ENCODE measurements at regions not wholly inside any gene's neighbourhood (a gene's known extent, or its start where the extent isn't known, plus 50 kb on each side); places are given as distances from the start of the nearest gene placed in this dataset.
"Not testable (repeated sequence)": the region's sequence is repeated elsewhere in the genome, so short reads cannot be mapped to it uniquely, and the experiment has no call there.

DNA sequence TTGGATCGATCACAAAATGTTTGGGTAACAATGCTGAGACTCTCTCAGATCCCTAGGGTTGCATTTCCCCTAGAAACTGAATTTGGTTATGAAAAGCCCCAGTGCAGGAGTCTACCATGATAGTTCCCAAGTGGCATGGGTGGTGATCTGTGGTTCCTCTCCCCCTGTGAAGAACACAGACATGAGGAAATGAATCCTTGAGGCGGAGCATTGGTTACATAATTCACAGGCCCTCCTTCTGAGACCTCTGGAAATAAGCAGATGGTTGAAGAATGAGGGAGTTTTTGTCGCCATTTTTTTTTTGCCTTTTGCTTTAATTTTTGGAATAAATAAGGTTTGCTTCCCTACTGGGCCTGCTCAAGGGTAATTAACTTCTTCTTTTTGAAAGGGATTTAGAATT is 597.0 kb upstream of the RBFOX1 start:
- WGBS, result 26% methylated on average over 3 of the region's 3 CpGs
- no peak for DNase-seq (ENCODE audit: low spot score)
- TF ChIP-seq POLR2AphosphoS5 (IDR thresholded peaks at IDR 0.05), result no peak
- TF ChIP-seq, protein P1, sequence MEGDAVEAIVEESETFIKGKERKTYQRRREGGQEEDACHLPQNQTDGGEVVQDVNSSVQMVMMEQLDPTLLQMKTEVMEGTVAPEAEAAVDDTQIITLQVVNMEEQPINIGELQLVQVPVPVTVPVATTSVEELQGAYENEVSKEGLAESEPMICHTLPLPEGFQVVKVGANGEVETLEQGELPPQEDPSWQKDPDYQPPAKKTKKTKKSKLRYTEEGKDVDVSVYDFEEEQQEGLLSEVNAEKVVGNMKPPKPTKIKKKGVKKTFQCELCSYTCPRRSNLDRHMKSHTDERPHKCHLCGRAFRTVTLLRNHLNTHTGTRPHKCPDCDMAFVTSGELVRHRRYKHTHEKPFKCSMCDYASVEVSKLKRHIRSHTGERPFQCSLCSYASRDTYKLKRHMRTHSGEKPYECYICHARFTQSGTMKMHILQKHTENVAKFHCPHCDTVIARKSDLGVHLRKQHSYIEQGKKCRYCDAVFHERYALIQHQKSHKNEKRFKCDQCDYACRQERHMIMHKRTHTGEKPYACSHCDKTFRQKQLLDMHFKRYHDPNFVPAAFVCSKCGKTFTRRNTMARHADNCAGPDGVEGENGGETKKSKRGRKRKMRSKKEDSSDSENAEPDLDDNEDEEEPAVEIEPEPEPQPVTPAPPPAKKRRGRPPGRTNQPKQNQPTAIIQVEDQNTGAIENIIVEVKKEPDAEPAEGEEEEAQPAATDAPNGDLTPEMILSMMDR (IDR thresholded peaks at IDR 0.05), result no peak
- TF ChIP-seq POLR2A (IDR thresholded peaks at IDR 0.05), result no peak
- Histone ChIP-seq H3K27ac (no peak overlapping the region), H3K4me1 (replicated peaks) (no peaks in the 10 kb centered on the region), H3K36me3 (no peaks in the 10 kb centered on the region), H3K27me3 (replicated peaks; ENCODE audit: insufficient read depth) (no peaks in the 10 kb centered on the region), H3K4me3 (no peak overlapping the region), H3K9me3 (no peaks in the 10 kb centered on the region)
- intact Hi-C loops (cut with DNase I), result no loop called here

DNA sequence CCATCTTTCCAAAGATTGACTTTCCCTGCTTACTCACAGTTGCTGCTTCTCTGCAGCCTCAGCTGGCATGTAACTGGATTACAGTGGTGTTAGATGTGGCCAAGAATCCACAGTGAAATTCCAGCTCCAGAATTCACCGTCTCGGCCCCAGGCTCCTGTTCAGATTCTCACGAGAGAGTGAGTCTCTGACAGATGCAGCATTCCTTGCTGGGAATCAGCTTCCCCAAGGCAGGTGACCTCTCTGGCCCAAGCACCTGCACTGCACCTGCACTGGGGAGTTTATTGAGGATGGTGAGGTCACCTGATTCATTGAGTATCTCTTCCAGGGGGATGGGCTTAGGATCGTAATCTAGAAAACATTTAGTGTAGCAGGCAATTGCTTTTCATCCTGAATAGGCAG is 600.5 kb upstream of the RBFOX1 start:
- no peak overlapping the region for H3K4me3 ChIP-seq
- H3K9me3 ChIP-seq, result no peaks in the 10 kb centered on the region
- no peaks in the 10 kb centered on the region for H3K36me3 ChIP-seq
- TF ChIP-seq, protein P1 (IDR thresholded peaks at IDR 0.05), result no peak
- TF ChIP-seq POLR2AphosphoS5 (IDR thresholded peaks at IDR 0.05), result no peak
- TF ChIP-seq POLR2A (IDR thresholded peaks at IDR 0.05), result no peak
- intact Hi-C loops (cut with DNase I), result no loop called here
- WGBS, result 57% methylated on average over 4 of the region's 4 CpGs
- H3K4me1 ChIP-seq (replicated peaks), result no peaks in the 10 kb centered on the region
- DNase-seq (ENCODE audit: low spot score), result no peak
- no peaks in the 10 kb centered on the region for H3K27me3 ChIP-seq (replicated peaks; ENCODE audit: insufficient read depth)
- no peak overlapping the region for H3K27ac ChIP-seq

DNA sequence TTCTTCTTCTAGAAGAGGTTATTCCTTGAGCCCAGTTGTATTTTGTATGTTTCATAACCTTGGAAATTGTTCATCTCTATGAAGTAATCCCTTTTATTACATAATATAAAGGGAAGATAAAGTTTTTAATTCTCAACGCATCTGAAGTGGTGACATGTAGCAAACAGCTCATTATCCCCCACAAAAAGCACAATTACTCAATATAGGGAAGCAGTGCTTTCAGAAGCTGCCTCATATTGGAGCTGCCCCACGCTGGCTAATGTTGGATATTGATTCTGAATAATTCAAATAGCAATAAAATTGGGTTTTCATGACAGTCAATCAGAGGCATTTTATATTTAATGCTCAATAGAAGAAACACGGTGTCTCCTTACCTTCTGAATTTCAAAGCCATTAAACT is 604.3 kb upstream of the RBFOX1 start:
- intact Hi-C loops (cut with DNase I), result no loop called here
- no peaks in the 10 kb centered on the region for H3K36me3 ChIP-seq
- no peaks in the 10 kb centered on the region for H3K9me3 ChIP-seq
- 68% methylated on average over 3 of the region's 3 CpGs for WGBS
- TF ChIP-seq POLR2A (IDR thresholded peaks at IDR 0.05), result no peak
- TF ChIP-seq, protein P1 (IDR thresholded peaks at IDR 0.05), result no peak
- no peak for TF ChIP-seq POLR2AphosphoS5 (IDR thresholded peaks at IDR 0.05)
- DNase-seq (ENCODE audit: low spot score), result no peak
- no peak overlapping the region for H3K4me3 ChIP-seq
- no peaks in the 10 kb centered on the region for H3K27me3 ChIP-seq (replicated peaks; ENCODE audit: insufficient read depth)
- H3K27ac ChIP-seq, result no peak overlapping the region
- H3K4me1 ChIP-seq (replicated peaks), result no peaks in the 10 kb centered on the region

DNA sequence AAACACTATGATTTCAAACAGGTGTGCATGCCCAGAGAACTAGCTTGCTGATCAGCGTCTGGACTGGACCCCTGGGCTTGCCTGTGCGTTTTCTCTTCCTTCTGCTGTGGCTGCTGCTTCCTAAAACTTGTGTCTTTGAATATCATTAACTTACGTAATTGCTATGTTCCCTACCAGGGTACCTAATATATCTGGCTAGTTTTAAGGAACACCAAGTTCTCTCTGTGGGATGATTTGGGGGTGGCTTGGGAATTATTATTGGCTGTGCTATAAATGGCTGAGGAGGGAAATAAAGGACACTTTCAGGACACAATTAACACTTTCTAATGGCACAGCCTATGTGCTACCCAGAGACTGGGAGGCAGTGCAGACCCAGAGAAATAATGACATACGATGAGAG is 606.0 kb upstream of the RBFOX1 start:
- WGBS, result 43% methylated on average over 4 of the region's 4 CpGs
- H3K4me3 ChIP-seq, result no peak overlapping the region
- intact Hi-C loops (cut with DNase I), result no loop called here
- no peaks in the 10 kb centered on the region for H3K9me3 ChIP-seq
- H3K36me3 ChIP-seq, result no peaks in the 10 kb centered on the region
- TF ChIP-seq POLR2AphosphoS5 (IDR thresholded peaks at IDR 0.05) (no peak), POLR2A (IDR thresholded peaks at IDR 0.05) (no peak)
- TF ChIP-seq, protein P1 (IDR thresholded peaks at IDR 0.05), result no peak
- H3K4me1 ChIP-seq (replicated peaks), result no peaks in the 10 kb centered on the region
- no peaks in the 10 kb centered on the region for H3K27me3 ChIP-seq (replicated peaks; ENCODE audit: insufficient read depth)
- no peak for DNase-seq (ENCODE audit: low spot score)
- no peak overlapping the region for H3K27ac ChIP-seq

DNA sequence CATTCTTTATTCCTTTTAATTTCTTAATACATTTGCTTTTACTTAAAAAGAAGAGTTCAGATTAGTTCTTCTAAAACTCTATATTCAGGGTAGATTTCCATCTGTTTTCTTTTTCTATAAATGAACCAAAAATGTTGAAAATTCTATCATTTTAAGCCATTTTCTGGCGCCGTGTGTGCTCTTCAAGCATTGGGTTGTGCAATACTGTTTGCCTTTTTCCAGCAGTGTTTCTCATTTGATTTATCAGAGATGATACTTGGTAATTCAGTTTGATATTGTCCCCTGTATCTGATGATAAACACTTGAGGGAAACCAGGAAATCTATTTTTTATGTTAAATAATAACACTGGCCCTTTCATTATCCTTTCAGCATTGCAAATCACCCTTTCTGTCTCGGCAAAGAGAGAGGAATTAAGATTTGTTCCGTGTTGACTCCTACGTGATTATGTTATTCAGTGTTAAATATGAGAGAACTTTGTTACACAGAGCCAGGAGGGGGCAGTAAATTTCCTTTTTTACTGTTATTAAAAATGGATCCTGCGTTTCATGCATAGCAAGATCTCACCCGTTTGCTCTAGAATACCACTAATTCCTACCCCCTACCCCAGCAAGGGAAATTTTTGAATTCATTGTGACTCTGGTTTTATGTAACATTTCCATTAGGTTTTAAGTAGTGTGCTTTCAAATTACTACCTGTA is 606.9 kb upstream of the RBFOX1 start:
- TF ChIP-seq POLR2A (IDR thresholded peaks at IDR 0.05), result no peak
- TF ChIP-seq, protein P1 (IDR thresholded peaks at IDR 0.05), result peak in 1 of 4 experiments; percentile 21
- TF ChIP-seq POLR2AphosphoS5 (IDR thresholded peaks at IDR 0.05), result no peak
- no peak overlapping the region for H3K4me3 ChIP-seq
- 33% methylated on average over 7 of the region's 7 CpGs for WGBS

DNA sequence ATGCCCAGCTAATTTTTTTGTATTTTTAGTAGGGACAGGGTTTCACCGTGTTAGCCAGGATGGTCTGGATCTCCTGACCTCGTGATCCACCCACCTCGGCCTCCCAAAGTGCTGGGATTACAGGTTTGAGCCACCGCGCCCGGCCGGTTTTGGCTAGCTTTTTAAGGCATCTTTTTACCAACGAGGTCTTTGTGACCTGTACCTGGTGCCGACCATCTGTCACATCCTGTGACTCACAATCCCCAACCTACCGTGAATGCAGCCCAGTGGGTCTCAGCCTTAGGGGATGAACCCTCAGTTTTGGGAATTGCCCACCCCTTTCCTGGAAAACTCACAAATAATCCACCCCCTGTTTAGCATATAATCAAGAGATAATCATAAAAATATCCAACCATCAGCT is 607.4 kb upstream of the RBFOX1 start:
- H3K4me3 ChIP-seq; intact Hi-C loops (cut with DNase I); H3K9me3 ChIP-seq; H3K27me3 ChIP-seq (replicated peaks; ENCODE audit: insufficient read depth); H3K36me3 ChIP-seq; H3K27ac ChIP-seq; DNase-seq (ENCODE audit: low spot score); H3K4me1 ChIP-seq (replicated peaks): not testable (repeated sequence)
- WGBS, result 89% methylated on average over 10 of the region's 10 CpGs

More for the DNA sequence above, 606.9 kb upstream of the RBFOX1 start:
- no peak overlapping the region for H3K27ac ChIP-seq
- no peak for DNase-seq (ENCODE audit: low spot score)
- H3K27me3 ChIP-seq (replicated peaks; ENCODE audit: insufficient read depth), result no peaks in the 10 kb centered on the region
- no peaks in the 10 kb centered on the region for H3K4me1 ChIP-seq (replicated peaks)
- intact Hi-C loops (cut with DNase I), result no loop called here
- H3K36me3 ChIP-seq, result no peaks in the 10 kb centered on the region
- no peaks in the 10 kb centered on the region for H3K9me3 ChIP-seq
